ENCODE measurements at regions not wholly inside any gene's neighbourhood (a gene's known extent, or its start where the extent isn't known, plus 50 kb on each side); places are given as distances from the start of the nearest gene placed in this dataset.
"Not testable (repeated sequence)": the region's sequence is repeated elsewhere in the genome, so short reads cannot be mapped to it uniquely, and the experiment has no call there.

GRCh38 chr13:78540058-78540457 lies 63.3 kb downstream of the POU4F1 start:
- DNase-seq, result no peak

GRCh38 chr13:78526044-78526443 lies 77.3 kb downstream of the POU4F1 start:
- not testable (repeated sequence) for DNase-seq

- no peak for DNase-seq
These were observed 78.4 kb downstream of the POU4F1 start for GRCh38 chr13:78524936-78525335.

- no peak for DNase-seq
These were observed 82.3 kb downstream of the POU4F1 start for GRCh38 chr13:78521091-78521490.

- DNase-seq, result no peak
These were observed 82.9 kb downstream of the POU4F1 start for GRCh38 chr13:78520425-78520824.

- not testable (repeated sequence) for DNase-seq
These were observed 84.9 kb downstream of the POU4F1 start for GRCh38 chr13:78518482-78518881.

- DNase-seq, result peak; percentile 33
These were observed 103.5 kb downstream of the POU4F1 start for GRCh38 chr13:78499802-78500201.

- DNase-seq, result no peak
These were observed 105.5 kb downstream of the POU4F1 start for GRCh38 chr13:78497702-78498355.

- DNase-seq, result no peak
These were observed 111.4 kb downstream of the POU4F1 start for GRCh38 chr13:78491978-78492377.

GRCh38 chr13:78490225-78490624 lies 113.1 kb downstream of the POU4F1 start:
- DNase-seq, result not testable (repeated sequence)

GRCh38 chr13:78487707-78488106 lies 115.6 kb downstream of the POU4F1 start:
- no peak for DNase-seq

- no peak for DNase-seq
These were observed 117.5 kb downstream of the POU4F1 start for GRCh38 chr13:78485803-78486202.

- peak; percentile 34 for DNase-seq
These were observed 125.2 kb downstream of the POU4F1 start for GRCh38 chr13:78478183-78478582.

- DNase-seq, result no peak
These were observed 126.4 kb downstream of the POU4F1 start for GRCh38 chr13:78476910-78477309.

- DNase-seq, result no peak
These were observed 134.7 kb downstream of the POU4F1 start for GRCh38 chr13:78468621-78469020.

- DNase-seq, result no peak
These were observed 138.1 kb downstream of the POU4F1 start for GRCh38 chr13:78465250-78465649.

- DNase-seq, result no peak
These were observed 143.2 kb downstream of the POU4F1 start for GRCh38 chr13:78460176-78460575.

GRCh38 chr13:78443839-78444238 lies 159.5 kb downstream of the POU4F1 start:
- DNase-seq, result no peak

GRCh38 chr13:78437781-78438180 lies 165.6 kb downstream of the POU4F1 start:
- DNase-seq, result no peak

- DNase-seq, result no peak
These were observed 167.0 kb downstream of the POU4F1 start for GRCh38 chr13:78436311-78436710.

GRCh38 chr13:78431328-78431727 lies 172.0 kb downstream of the POU4F1 start:
- no peak for DNase-seq

GRCh38 chr13:78430811-78431210 lies 172.5 kb downstream of the POU4F1 start:
- no peak for DNase-seq

- DNase-seq, result no peak
These were observed 173.1 kb downstream of the POU4F1 start for GRCh38 chr13:78430166-78430791.

GRCh38 chr13:78428646-78429045 lies 174.7 kb downstream of the POU4F1 start:
- DNase-seq, result no peak

- DNase-seq, result no peak
These were observed 177.2 kb downstream of the POU4F1 start for GRCh38 chr13:78426183-78426582.

All from NCI-H82 (cell line).